Endothelial cell of umbilical vein (primary cell): ENCODE measurements at regions not wholly inside any gene's neighbourhood (a gene's known extent, or its start where the extent isn't known, plus 50 kb on each side); places are given as distances from the start of the nearest gene placed in this dataset.

Source experiments
- BruUV-seq: library from RNA; stranded (reverse); fragments of 400-500 nt; replicated peaks from 2 replicates; lab custom pipeline; 2021; lab: Mats Ljungman, UMichigan
- CTCF ChIA-PET: fragments of 300-600, 350-600 bp; sonication (Branson Sonifier 250); formaldehyde crosslinking; loops from one replicate; lab custom pipeline; 2021; ENCODE audit warnings: antibody characterized with exemption, inconsistent platforms; lab: Charles Lee
- POLR2A ChIA-PET: fragments of 300-600, 350-600 bp; sonication (Branson Sonifier 250); formaldehyde crosslinking; loops from one replicate; lab custom pipeline; 2021; ENCODE audit warnings: antibody characterized with exemption, inconsistent platforms; lab: Charles Lee
- DNase-seq: peaks from one replicate; pipeline ENCODE4 v3.0.0-alpha.2; 2011; ENCODE audit warnings: low read depth, low spot score
- FAIRE-seq: peaks from 2 replicates; lab custom pipeline; 2011; peaks lifted over from hg19 to GRCh38; lab: Jason Lieb, UNC
- H2AFZ ChIP-seq: 2 replicates; pipeline ENCODE4 v1.6.0; 2012; ENCODE audit warnings: low read depth, low read length, control low read depth, inconsistent platforms
- H3K27ac ChIP-seq: 2 replicates; pipeline ENCODE4 v1.5.1; 2011; ENCODE audit warnings: low read depth, mild to moderate bottlenecking, control low read depth, low read length, moderate library complexity; ENCODE audit not compliant: insufficient read depth
- H3K27me3 ChIP-seq, 2 experiments: 2 replicates each; pipeline versions ENCODE4 v1.6.0 to v1.6.1; 2011; ENCODE audit warnings: low read length in 2 of 2, mixed read lengths in 1 of 2; ENCODE audit not compliant: control insufficient read depth in 2 of 2, insufficient read depth in 2 of 2
- H3K36me3 ChIP-seq, 2 experiments: 2 replicates in 1 of 2; 3 replicates in 1 of 2; pipeline ENCODE4 v1.5.1; 2011; ENCODE audit warnings: low read length in 2 of 2, mild to moderate bottlenecking in 1 of 2, moderate library complexity in 1 of 2; ENCODE audit not compliant: control insufficient read depth in 2 of 2, insufficient read depth in 2 of 2; ENCODE audit errors: extremely low read depth in 1 of 2
- H3K4me1 ChIP-seq: 3 replicates; pipeline ENCODE4 v1.5.1; 2011; ENCODE audit warnings: mild to moderate bottlenecking, low read length; ENCODE audit not compliant: control insufficient read depth, insufficient read depth; ENCODE audit errors: extremely low read depth
- H3K4me2 ChIP-seq: 2 replicates; pipeline ENCODE4 v1.6.1; 2011; ENCODE audit warnings: low read length, control low read depth, mixed read lengths; ENCODE audit not compliant: insufficient read depth
- H3K4me3 ChIP-seq, 3 experiments: fragments of 200-600 bp in 1 of 3; sonication (generic), shearing (Covaris generic) in 1 of 3; replicated peaks in 1 of 3; 2 replicates each; pipeline ENCODE4 v1.5.1; 2011 to 2016; ENCODE audit warnings: control low read depth in 3 of 3, low read length in 3 of 3, mild to moderate bottlenecking in 2 of 3, inconsistent platforms in 1 of 3, low read depth in 1 of 3, moderate library complexity in 1 of 3; ENCODE audit not compliant: insufficient read depth in 1 of 3
- H3K79me2 ChIP-seq: 2 replicates; pipeline ENCODE4 v1.6.0; 2012; ENCODE audit warnings: low read length, inconsistent platforms; ENCODE audit not compliant: control insufficient read depth, insufficient read depth
- H3K9ac ChIP-seq: replicated peaks from 2 replicates; pipeline ENCODE3; 2011; ENCODE audit warnings: low read length, control low read depth; ENCODE audit not compliant: insufficient read depth; ENCODE audit errors: extremely low read depth
- H3K9me1 ChIP-seq: replicated peaks from 3 replicates; pipeline ENCODE4 v1.6.0; 2011; ENCODE audit warnings: mild to moderate bottlenecking, low read length; ENCODE audit not compliant: control insufficient read depth, insufficient read depth; ENCODE audit errors: extremely low read depth
- H3K9me3 ChIP-seq: replicated peaks from 2 replicates; pipeline ENCODE4 v1.5.1; 2012; ENCODE audit warnings: low read length, inconsistent platforms; ENCODE audit not compliant: control insufficient read depth, insufficient read depth
- H4K20me1 ChIP-seq: replicated peaks from 2 replicates; pipeline ENCODE3; 2011; ENCODE audit warnings: mild to moderate bottlenecking, low read length; ENCODE audit not compliant: control insufficient read depth, insufficient read depth; ENCODE audit errors: extremely low read depth
- CTCF ChIP-seq, 2 donors: IDR thresholded peaks; 1 replicate in 1 of 2; 2 replicates in 1 of 2; pipeline ENCODE4 v1.5.1; 2011; ENCODE audit warnings: low read length in 2 of 2, mild to moderate bottlenecking in 2 of 2, moderate library complexity in 2 of 2, control low read depth in 1 of 2, inconsistent platforms in 1 of 2, low read depth in 1 of 2; ENCODE audit not compliant: insufficient read depth in 1 of 2; ENCODE audit errors: extremely low read depth in 1 of 2
- EZH2 ChIP-seq: IDR thresholded peaks from 2 replicates; pipeline ENCODE4 v1.6.1; 2012; ENCODE audit warnings: borderline replicate concordance, low read depth, mild to moderate bottlenecking, moderate library complexity, low read length, inconsistent platforms; ENCODE audit not compliant: severe bottlenecking
- FOS ChIP-seq: IDR thresholded peaks from 2 replicates; pipeline ENCODE4 v1.6.1; 2011; ENCODE audit warnings: mild to moderate bottlenecking, low read length, moderate library complexity, borderline replicate concordance; ENCODE audit not compliant: insufficient read depth
- GATA2 ChIP-seq: IDR thresholded peaks from 2 replicates; pipeline ENCODE4 v1.7.0; 2011; ENCODE audit warnings: low read depth, mild to moderate bottlenecking, moderate library complexity, mixed read lengths, low read length; ENCODE audit not compliant: insufficient read length, insufficient read depth
- JUN ChIP-seq: IDR thresholded peaks from 2 replicates; pipeline ENCODE4 v1.6.1; 2011; ENCODE audit warnings: borderline replicate concordance, low read depth; ENCODE audit not compliant: insufficient read length, insufficient read depth
- MAX ChIP-seq: IDR thresholded peaks from 2 replicates; pipeline ENCODE4 v1.6.1; 2011; ENCODE audit not compliant: insufficient read depth, insufficient read length
- MYC ChIP-seq: IDR thresholded peaks from one replicate; pipeline ENCODE4 v1.6.1; 2011; ENCODE audit warnings: mild to moderate bottlenecking, low read depth, low read length
- POLR2A ChIP-seq: IDR thresholded peaks from 2 replicates; pipeline ENCODE4 v1.6.1; 2012; ENCODE audit warnings: low read depth, mild to moderate bottlenecking, control low read depth, low read length
- POLR2AphosphoS5 ChIP-seq: IDR thresholded peaks from 2 replicates; pipeline ENCODE4 v1.6.1; 2012; ENCODE audit warnings: low read depth, mild to moderate bottlenecking, control low read depth, low read length, moderate library complexity; ENCODE audit not compliant: insufficient read depth
- dilution Hi-C: fragments of 300-500 bp; cut with MboI; formaldehyde crosslinking; loops from one replicate; pipeline ENCODE4 v1.15.0; 2019; ENCODE audit warnings: low sequenced_read_pairs; ENCODE audit not compliant: extremely low pct_ligation_motif_present
- intact Hi-C: fragments of 100-400 bp; cut with micrococcal nuclease; formaldehyde crosslinking; loops from one replicate; pipeline ENCODE4 v1.10.0; 2022

GRCh38 chr6:91280494-91280830 is 693.6 kb upstream of the MAP3K7 start:
- no peaks in the 10 kb centered on the region for H3K9me3 ChIP-seq
- intact Hi-C loops, result no loop called here
- H3K9me1 ChIP-seq, result no peaks in the 10 kb centered on the region
- no peaks in the 10 kb centered on the region for H3K27me3 ChIP-seq
- no peaks in the 10 kb centered on the region for H3K79me2 ChIP-seq
- ChIA-PET POLR2A (no interaction called here), CTCF (no interaction called here)
- H3K4me3 ChIP-seq, result no peak overlapping the region
- no TSS peak for BruUV-seq
- H3K4me2 ChIP-seq, result no peak overlapping the region
- TF ChIP-seq POLR2AphosphoS5 (no peak), EZH2 (no peak), GATA2 (no peak), JUN (no peak), FOS (no peak), MYC (no peak), POLR2A (no peak), MAX (no peak), CTCF (IDR thresholded peaks at IDR 0.05; ENCODE audit: extremely low read depth in 1 of 2, insufficient read depth in 1 of 2, low read depth in 1 of 2, low read length in 2 of 2) (no peak)
- DNase-seq (no peak), FAIRE-seq (no peak)
- no peaks in the 10 kb centered on the region for H4K20me1 ChIP-seq
- no peak overlapping the region for H3K27ac ChIP-seq
- no peaks in the 10 kb centered on the region for H3K4me1 ChIP-seq
- dilution Hi-C loops, result no loop called here
- H3K9ac ChIP-seq, result no peak overlapping the region
- no peaks in the 10 kb centered on the region for H3K36me3 ChIP-seq
- H2AFZ ChIP-seq, result no peak overlapping the region
